ENCODE measurements at regions not wholly inside any gene's neighbourhood (a gene's known extent, or its start where the extent isn't known, plus 50 kb on each side); places are given as distances from the start of the nearest gene placed in this dataset.

DNA sequence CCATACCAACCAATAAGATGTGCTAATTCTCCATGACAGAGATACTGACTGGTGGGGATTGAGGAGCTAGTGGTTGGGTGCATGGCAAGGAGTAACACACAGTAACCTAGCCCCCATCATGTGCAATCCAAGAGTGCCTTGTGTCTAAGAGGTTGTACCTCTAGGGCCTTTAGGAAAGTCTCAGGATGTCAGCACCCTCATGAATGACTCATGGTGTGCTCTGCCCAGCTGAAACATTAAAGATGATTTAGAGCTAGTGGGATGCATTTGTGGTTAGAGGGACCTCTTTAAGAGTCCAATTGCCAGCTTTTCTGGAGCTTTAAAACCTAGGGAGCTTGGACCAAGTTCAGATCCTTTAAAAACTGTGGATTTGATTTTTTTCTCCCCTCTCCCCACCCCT is 181.1 kb downstream of the HERPUD2 start:
- no peak for TF ChIP-seq EZH2 (IDR thresholded peaks at IDR 0.05; ENCODE audit: insufficient read depth, low read length)
- no peak for TF ChIP-seq CTCF (IDR thresholded peaks at IDR 0.05; ENCODE audit: insufficient read depth, low read depth, low read length)
